ENCODE measurements at regions not wholly inside any gene's neighbourhood (a gene's known extent, or its start where the extent isn't known, plus 50 kb on each side); places are given as distances from the start of the nearest gene placed in this dataset.

DNA sequence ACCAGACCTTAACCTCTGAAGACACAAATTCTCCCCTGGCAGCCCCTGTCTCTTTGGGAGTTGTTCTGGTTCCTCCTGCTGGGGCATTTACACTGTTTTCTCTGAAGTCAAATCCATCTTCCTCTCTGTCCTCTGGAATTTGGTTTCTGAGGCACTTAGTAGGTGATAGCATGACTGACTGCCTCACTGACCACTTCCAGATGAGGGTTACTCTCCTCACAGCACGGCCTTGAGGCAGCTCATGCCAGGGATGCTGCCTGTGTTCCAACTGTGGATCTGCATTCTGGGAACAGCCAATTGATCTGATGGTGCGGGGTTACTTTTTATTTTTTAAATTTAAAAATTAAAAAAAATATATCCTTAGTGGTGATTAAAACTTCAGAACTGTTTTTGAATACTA, 140.9 kb upstream of the ROPN1 start:
- no peak overlapping the region for H3K9ac ChIP-seq (ENCODE audit: low read length)
- H3K27ac ChIP-seq (ENCODE audit: low read length), result no peak overlapping the region
- H3F3A ChIP-seq (ENCODE audit: insufficient read depth, low read length), result no peaks in the 10 kb centered on the region
- H3K9me2 ChIP-seq (replicated peaks; ENCODE audit: insufficient read depth, low read length), result no peaks in the 10 kb centered on the region
- no peak overlapping the region for H3K4me3 ChIP-seq (ENCODE audit: low read length)
- H3K4me1 ChIP-seq (ENCODE audit: low read length), result no peaks in the 10 kb centered on the region
- H3K27me3 ChIP-seq (replicated peaks; ENCODE audit: insufficient read depth, low read length), result no peaks in the 10 kb centered on the region
- no peak for TF ChIP-seq EZH2phosphoT487 (IDR thresholded peaks at IDR 0.05; ENCODE audit: low read length)
- TF ChIP-seq EZH2 (optimal IDR thresholded peaks at IDR 0.05; ENCODE audit: low read depth, low read length), result no peak
- TF ChIP-seq, protein P1, sequence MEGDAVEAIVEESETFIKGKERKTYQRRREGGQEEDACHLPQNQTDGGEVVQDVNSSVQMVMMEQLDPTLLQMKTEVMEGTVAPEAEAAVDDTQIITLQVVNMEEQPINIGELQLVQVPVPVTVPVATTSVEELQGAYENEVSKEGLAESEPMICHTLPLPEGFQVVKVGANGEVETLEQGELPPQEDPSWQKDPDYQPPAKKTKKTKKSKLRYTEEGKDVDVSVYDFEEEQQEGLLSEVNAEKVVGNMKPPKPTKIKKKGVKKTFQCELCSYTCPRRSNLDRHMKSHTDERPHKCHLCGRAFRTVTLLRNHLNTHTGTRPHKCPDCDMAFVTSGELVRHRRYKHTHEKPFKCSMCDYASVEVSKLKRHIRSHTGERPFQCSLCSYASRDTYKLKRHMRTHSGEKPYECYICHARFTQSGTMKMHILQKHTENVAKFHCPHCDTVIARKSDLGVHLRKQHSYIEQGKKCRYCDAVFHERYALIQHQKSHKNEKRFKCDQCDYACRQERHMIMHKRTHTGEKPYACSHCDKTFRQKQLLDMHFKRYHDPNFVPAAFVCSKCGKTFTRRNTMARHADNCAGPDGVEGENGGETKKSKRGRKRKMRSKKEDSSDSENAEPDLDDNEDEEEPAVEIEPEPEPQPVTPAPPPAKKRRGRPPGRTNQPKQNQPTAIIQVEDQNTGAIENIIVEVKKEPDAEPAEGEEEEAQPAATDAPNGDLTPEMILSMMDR (IDR thresholded peaks at IDR 0.05; ENCODE audit: low read length), result no peak
- no peaks in the 10 kb centered on the region for H4K20me1 ChIP-seq (ENCODE audit: insufficient read depth, low read length)
- H2AFZ ChIP-seq (ENCODE audit: low read length), result no peak overlapping the region
- H3K79me2 ChIP-seq (ENCODE audit: low read length), result no peaks in the 10 kb centered on the region
- no peak for DNase-seq
- H3K4me2 ChIP-seq (ENCODE audit: low read depth, low read length), result no peak overlapping the region
- no peaks in the 10 kb centered on the region for H3K36me3 ChIP-seq (replicated peaks; ENCODE audit: insufficient read depth, low read length)
- H3K9me3 ChIP-seq (replicated peaks; ENCODE audit: insufficient read depth, low read length), result no peaks in the 10 kb centered on the region

DNA sequence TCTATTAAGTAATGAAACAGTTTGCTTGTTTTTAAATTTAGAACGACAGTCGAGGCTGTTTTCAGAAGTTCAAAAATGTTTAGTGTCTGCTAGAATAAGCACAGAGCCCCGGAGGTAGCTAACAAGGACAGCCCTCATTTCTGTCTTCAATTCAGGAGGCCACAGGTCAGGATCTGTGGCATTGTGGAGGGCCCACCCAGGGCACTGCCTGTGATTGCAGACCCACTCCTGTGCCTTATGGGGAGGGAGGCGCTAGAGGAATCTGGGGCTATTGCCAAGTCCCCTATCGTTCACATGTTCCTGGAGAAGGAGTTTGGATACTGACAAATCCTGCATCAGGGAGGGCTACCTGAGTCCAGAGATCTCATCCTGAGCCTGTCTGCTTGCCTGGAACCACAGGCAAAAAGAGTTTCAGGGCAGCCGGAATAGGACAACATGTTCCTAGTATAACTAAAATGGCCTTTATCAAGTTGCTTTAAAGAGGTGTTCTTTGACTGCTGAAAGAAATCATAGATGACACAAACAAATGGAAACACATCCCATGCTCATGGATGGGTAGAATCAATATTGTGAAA, 141.5 kb upstream of the ROPN1 start:
- H3K9me2 ChIP-seq (replicated peaks; ENCODE audit: insufficient read depth, low read length), result no peaks in the 10 kb centered on the region
- H3K79me2 ChIP-seq (ENCODE audit: low read length), result no peaks in the 10 kb centered on the region
- no peak overlapping the region for H2AFZ ChIP-seq (ENCODE audit: low read length)
- no peaks in the 10 kb centered on the region for H4K20me1 ChIP-seq (ENCODE audit: insufficient read depth, low read length)
- no peak overlapping the region for H3K4me3 ChIP-seq (ENCODE audit: low read length)
- no peak for DNase-seq
- H3K9ac ChIP-seq (ENCODE audit: low read length), result no peak overlapping the region
- no peaks in the 10 kb centered on the region for H3K4me1 ChIP-seq (ENCODE audit: low read length)
- H3K9me3 ChIP-seq (replicated peaks; ENCODE audit: insufficient read depth, low read length), result no peaks in the 10 kb centered on the region
- no peaks in the 10 kb centered on the region for H3K27me3 ChIP-seq (replicated peaks; ENCODE audit: insufficient read depth, low read length)
- H3K4me2 ChIP-seq (ENCODE audit: low read depth, low read length), result no peak overlapping the region
- no peak overlapping the region for H3K27ac ChIP-seq (ENCODE audit: low read length)
- H3F3A ChIP-seq (ENCODE audit: insufficient read depth, low read length), result no peaks in the 10 kb centered on the region
- no peaks in the 10 kb centered on the region for H3K36me3 ChIP-seq (replicated peaks; ENCODE audit: insufficient read depth, low read length)
- TF ChIP-seq, protein P1 (IDR thresholded peaks at IDR 0.05; ENCODE audit: low read length), result no peak
- TF ChIP-seq EZH2 (optimal IDR thresholded peaks at IDR 0.05; ENCODE audit: low read depth, low read length), result no peak
- TF ChIP-seq EZH2phosphoT487 (IDR thresholded peaks at IDR 0.05; ENCODE audit: low read length), result no peak

DNA sequence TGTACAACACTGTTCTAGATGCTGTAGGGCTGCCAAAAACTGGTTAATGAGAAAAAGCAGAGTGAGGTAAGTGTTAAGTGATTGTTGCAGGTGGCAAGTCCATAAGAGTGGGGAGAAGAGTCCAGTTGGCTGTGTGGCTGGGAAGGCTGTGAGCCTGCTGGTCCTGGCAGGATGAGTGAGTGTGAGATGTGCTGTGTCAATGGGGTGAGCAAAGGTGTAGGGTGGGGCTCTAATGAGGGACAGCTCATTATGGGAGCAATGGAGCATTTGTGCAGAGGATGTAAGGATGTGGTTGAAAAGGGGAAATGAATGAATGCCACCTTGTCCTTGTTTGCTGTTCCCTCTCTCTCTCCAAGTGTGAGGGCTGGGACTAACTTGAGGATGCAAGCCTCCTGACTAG, 145.3 kb upstream of the ROPN1 start:
- Histone ChIP-seq H3K27ac (ENCODE audit: low read length) (no peak overlapping the region), H2AFZ (ENCODE audit: low read length) (no peak overlapping the region), H3K9me3 (replicated peaks; ENCODE audit: insufficient read depth, low read length) (no peaks in the 10 kb centered on the region), H3K27me3 (replicated peaks; ENCODE audit: insufficient read depth, low read length) (no peaks in the 10 kb centered on the region), H3F3A (ENCODE audit: insufficient read depth, low read length) (no peaks in the 10 kb centered on the region), H4K20me1 (ENCODE audit: insufficient read depth, low read length) (no peaks in the 10 kb centered on the region), H3K79me2 (ENCODE audit: low read length) (no peaks in the 10 kb centered on the region), H3K4me2 (ENCODE audit: low read depth, low read length) (no peak overlapping the region), H3K9me2 (replicated peaks; ENCODE audit: insufficient read depth, low read length) (no peaks in the 10 kb centered on the region), H3K4me3 (ENCODE audit: low read length) (no peak overlapping the region), H3K9ac (ENCODE audit: low read length) (no peak overlapping the region), H3K4me1 (ENCODE audit: low read length) (no peaks in the 10 kb centered on the region), H3K36me3 (replicated peaks; ENCODE audit: insufficient read depth, low read length) (no peaks in the 10 kb centered on the region)
- TF ChIP-seq, protein P1 (IDR thresholded peaks at IDR 0.05; ENCODE audit: low read length), result no peak
- TF ChIP-seq EZH2phosphoT487 (IDR thresholded peaks at IDR 0.05; ENCODE audit: low read length), result no peak
- TF ChIP-seq EZH2 (optimal IDR thresholded peaks at IDR 0.05; ENCODE audit: low read depth, low read length), result no peak
- DNase-seq, result no peak
